ENCODE measurements at regions not wholly inside any gene's neighbourhood (a gene's known extent, or its start where the extent isn't known, plus 50 kb on each side); places are given as distances from the start of the nearest gene placed in this dataset.
A peak's percentile ranks its signal among the peaks of the same experiment; 100 is the strongest.

DNA sequence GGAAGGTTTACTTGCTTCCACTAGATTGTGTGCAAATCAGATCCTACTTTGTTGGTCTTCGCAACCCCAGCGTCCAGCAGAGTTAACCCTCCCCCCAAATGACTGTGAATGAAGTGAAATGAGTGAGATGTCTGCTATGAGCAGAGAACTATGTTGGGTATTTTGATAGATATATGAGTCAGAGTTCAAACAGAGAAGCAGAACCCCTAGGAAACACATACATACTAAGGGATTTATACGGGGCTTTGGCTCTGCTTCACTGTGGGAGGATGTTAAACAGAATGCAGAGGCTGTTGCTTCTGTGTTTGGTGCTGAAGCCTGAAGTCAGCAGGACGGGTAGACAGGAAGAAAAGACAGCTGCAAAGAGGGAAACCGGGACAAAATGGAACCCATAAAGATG is 197.0 kb downstream of the MZT1 start:
- DNase-seq (ENCODE audit: low read depth) = no peak

DNA sequence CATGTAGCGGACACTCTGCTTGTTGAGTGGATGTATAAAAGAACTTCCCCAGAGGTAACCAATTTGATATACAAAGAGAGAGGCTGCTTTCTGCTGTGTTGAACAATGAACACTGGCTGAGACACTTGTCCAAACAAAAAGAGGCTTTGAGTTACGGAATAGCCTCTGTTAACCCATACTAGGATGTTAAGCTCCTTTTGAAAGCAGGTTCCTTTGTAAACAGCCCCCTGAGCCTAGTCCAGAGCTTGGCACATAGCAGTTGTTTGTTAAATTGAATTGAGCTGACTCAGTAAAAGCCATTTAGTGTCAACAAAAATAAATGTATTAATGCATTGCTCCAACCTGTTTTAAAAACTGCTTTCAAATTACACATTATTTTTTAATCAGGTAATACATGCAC is 200.1 kb downstream of the MZT1 start:
- no peak for DNase-seq (ENCODE audit: low read depth)

DNA sequence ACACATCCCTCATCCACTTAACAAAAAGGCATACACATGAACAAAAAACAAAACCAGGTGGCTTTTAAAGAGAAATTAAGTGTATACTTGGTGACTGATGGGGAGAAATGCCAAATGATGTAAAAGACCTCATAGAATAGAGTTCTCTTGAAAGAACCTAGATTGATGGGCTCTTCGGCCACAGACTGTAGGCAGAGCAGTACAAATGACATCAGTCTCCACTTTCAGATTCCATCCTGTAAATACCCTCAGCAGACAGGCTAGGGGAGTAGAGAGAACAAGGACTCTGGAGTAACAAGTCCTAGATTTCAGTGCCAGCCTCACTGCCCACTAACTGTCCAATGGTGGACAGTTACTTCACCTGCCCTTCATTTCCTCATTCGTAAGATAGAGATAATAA is 203.8 kb downstream of the MZT1 start:
- DNase-seq (ENCODE audit: low read depth) = no peak

DNA sequence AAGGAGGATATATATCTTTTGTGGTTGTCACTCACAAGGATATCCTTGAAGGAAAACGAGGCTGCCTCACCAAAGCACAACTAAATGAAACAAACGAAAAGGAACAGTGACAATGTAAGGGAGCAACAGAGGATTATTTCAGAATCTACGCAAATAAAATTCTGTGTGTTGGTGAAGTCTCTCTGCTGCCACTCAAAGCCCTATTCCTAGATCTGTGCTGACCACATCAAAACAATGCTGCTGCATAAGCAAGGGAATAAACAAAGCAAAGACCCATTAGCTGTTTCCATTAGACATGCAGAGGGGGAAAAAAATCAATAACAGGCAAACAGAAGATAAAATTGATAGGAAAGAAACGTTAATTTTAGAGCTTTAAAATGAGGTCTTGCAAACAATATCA is 204.4 kb downstream of the MZT1 start:
- no peak for DNase-seq (ENCODE audit: low read depth)

DNA sequence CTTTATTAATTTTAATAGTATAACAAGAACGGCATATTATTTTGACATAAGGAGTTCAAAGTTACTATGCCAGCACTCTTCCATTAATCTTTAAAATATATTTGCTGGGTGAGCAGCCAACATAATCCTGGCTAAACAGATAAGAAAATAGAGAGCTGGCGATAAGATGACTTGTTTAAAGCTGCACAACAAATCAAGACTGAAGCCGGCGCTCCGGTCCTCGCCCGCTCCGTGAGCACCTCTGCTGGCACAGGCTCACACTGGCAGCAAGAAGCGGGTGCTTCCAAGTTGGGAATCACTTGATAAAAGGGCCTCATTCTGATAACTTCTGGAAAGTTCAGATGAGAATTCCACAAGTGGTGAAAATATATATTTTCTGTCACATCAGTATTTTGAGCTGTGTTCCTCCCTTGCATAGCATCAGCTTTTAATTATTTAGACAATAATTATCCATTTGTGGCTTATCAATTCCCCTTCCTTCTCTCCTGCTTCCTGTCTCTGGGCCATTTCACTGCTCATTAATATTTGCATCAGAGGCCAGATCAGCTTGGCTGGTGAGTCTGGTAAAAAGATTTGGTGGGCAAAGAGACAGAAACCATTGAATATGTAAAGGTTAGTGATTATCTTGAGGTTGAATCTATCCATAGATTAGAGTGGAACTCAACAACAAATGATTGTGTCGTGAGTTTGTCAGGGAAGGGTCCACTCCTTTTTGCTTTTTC is 205.3 kb downstream of the MZT1 start:
- DNase-seq (ENCODE audit: low read depth) = no peak

DNA sequence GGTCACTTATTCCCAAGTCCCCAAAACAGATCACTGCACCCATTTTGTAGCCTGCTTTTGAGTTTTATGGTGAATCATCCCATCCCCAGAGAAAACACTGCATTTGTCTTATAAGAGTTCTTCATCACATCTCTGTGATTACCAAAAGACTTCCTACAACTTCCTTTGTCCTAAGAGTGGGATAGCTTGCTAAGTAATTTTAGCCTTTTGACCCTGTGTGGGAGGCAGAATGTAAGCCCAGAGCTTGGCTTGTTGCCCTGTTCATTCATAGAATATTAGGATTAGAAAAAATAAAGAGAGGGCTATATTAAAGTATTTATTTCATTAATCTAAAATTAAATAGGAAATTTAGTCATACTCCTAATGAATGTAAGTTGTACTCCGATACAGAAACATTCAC is 213.3 kb downstream of the MZT1 start:
- DNase-seq (ENCODE audit: low read depth) = no peak

DNA sequence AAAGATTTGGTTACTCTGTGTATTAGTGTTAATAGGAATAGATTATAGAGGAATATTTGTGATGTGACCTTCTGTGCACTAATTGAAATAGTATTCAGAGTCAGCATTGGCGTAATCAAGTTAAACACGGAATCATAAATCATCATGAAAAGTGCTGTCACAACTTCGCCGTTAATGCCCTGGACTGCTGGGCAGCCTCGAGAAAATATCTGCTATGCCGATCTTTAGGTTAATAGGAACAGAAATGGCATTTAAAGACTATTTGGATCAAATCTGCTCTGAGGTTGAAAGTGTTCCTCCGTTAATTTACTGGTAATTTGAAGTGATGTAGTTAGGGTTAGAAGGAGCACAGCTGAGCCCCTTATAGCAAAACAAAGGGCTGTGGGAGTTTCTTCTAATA is 219.0 kb downstream of the MZT1 start:
- no peak for DNase-seq (ENCODE audit: low read depth)

DNA sequence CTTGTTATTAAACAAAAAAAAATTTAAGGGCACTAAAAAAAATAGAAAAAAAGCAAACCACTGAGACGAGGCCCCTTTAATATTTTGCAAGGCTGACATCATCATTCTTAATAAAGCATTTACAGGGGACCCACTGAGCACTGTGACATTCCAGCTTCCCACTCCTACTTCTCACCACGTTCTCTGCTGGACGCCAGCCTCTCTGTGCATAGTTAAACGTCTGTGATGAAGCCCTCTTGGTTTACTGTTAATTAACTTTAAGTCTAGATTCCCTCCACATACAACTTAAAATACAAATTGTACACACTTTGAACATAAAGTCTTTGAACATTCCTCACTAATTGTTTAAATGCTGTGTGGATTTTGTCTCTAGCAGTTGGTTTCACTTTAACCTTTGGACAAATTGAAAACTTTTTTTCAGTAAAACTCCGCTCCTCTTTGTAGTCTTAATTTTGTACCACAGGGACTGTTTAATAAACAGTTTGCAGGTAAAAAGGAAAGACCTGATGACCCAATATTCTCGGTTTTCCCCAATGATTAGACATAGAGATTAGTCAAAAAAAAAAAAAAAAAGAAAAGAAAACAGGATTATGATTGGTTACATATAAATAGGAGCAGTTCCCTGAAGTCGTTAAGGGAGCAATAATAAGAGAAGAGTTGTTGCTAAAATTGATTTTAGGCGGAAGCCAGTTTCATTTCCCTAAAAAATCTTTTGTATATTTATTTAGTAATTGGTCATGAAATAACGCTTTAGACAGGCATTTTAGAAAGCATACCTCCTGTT is 219.8 kb downstream of the MZT1 start:
- no peak for DNase-seq (ENCODE audit: low read depth)

DNA sequence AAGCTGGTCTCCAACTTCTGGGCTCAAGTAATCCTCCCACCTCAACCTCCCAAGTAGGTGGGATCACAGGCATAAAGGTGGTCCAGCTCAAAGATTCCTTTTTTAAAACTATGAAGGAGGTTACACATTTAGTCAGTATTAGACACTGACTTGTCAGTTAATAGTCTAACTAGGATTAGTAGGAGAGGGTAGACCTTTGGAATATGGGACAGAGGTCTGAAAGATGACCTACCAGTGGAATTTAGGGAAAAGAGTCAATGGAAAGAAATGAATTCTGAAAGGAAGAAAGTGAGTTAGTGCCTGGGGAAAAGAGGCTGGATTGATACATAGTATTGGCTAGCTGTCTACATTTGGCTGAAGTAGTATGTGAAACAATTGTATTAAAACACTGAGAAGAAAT is 220.7 kb downstream of the MZT1 start:
- DNase-seq (ENCODE audit: low read depth) = no peak

DNA sequence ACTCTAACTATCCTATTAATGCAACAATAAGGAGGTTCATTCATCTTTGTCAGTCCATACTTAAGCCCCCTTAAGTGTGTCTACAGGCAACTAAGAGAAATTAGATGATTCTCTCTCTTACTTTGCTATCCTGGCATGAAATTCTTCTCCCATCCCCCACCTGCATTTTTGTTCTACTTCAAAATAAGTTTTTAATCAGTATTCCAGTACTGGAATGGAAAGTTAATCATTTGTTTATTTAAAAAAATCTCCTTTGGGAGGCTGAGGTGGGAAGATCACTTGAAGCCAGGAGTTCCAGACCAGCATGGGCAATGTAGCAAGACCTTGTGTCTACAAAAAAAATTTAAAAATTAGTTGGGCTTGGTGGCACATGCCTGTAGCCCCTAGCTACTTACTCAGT is 222.1 kb downstream of the MZT1 start:
- DNase-seq (ENCODE audit: low read depth) = peak; percentile 1

DNA sequence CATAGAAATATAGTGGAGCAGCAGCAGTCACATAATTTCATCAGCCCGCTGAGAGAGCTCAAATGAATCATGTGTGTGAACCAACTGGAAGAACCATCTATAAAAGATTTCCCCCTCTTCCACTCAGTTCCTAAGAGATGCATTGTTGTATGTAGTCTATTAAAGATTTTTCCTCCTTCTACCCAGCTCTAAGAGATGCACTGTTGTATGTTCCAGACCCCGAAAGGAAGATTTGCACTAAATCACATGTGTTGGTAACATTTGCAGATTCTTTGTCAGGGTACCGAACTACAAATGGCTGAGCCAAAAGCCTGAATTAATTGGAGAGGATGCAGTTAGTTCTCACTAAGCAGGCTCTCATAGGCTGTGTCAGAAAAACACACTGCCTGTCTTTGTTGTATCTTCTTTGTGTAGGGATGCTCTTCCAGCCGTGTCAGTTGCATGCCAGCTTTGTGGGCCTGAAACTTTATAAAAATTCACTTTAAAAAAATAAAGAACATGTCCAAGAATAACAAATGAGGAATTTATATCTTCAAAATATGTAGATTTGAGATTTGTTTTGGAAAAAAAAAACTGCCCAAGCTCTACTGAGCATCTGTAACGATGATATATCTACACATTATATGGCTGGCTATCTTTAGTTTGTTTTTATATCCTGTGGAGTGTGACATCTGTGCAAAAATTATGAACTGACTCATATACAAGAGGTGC is 223.1 kb downstream of the MZT1 start:
- peak; percentile 46 for DNase-seq (ENCODE audit: low read depth)

DNA sequence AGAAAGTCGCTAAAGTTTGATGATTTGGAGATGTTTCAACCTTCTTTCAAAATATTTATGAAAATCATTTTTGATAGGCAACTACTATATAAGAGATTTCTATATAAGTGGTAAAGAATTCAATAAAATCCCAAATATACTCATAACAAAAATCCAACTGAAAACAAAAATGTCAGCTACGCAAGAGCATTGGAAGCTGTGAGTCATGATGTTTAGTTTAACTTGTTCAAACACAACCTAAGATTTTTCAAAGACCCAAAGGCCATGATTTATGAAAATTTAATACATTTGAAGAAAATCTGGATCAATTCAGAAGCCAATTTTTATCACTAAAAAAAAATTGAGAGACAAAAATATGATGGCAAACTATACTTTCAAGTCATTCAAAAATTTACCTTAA is 226.6 kb downstream of the MZT1 start:
- DNase-seq (ENCODE audit: low read depth) = no peak

DNA sequence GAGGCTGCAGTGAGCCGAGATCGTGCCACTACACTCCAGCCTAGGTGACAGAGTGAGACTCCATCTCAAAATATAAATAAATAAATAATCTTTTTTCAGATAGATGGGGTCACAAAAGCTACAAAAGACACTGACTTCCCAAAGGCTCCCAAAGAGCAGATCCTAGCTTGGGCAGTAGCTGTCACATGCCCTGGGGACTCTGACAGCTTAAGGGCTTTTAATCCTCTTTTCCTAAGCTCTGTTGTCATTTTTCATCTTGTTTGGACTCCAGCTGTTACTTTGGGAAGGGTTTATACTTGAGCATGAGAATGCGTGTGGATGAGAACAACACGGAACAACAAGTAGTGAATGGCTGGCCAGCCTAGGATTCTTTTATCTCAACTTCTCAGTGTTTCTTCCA is 231.7 kb downstream of the MZT1 start:
- no peak for DNase-seq (ENCODE audit: low read depth)

DNA sequence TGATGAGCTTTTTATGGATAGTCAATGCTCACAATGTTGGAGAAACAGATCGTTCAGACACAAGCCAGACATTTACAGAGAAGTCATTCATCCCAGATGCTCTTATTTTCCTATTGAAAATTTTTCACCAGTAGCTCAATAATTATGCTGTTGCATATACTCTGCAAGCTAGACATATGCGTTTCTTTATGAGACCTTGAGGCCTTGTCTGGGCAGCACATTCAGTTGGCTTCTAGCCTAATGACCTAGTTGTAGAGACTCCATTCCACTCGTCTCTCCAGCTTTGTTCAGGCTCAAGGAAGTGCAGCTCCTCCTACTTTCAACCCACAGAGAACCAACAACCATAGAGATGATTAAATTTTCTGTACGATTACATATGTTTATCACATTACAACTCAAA is 237.7 kb downstream of the MZT1 start:
- no peak for DNase-seq (ENCODE audit: low read depth)

DNA sequence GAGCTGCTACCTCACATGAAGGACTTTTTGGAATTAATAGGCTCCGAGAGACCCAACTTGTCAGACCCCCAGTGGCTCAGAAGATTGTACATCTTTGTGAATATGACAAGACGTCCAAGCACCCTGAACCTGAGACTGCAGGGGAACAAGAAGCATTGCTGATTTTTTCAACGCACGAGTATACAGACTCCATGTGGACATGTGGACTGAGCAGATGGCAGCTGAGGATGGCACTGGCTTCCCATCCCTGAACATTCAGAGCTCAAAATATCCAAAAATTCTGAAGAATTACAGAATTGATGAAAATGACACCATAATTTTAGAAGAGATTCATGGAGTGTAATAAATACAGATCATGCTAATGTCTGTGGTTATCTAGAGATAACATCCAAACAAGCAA is 254.1 kb downstream of the MZT1 start:
- no peak for DNase-seq (ENCODE audit: low read depth)

DNA sequence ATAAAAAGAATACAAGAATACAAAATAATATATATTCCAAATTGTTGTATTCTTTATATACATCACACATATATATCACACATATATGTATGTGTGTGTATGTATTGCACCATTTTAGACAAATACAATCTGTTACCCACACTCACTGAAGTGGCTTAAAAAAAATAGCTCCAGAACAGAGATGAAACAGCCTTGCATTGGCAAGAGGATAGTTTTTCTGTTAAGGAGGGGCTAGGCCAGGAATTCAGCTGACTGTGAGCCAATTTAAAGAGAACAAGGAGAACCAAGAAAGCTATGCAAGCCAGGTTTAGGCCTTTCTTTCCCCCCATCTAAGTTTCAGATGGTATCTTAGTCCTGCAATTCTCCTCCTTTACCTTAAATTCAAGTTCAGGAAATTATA is 257.5 kb downstream of the MZT1 start:
- no peak for DNase-seq (ENCODE audit: low read depth)

DNA sequence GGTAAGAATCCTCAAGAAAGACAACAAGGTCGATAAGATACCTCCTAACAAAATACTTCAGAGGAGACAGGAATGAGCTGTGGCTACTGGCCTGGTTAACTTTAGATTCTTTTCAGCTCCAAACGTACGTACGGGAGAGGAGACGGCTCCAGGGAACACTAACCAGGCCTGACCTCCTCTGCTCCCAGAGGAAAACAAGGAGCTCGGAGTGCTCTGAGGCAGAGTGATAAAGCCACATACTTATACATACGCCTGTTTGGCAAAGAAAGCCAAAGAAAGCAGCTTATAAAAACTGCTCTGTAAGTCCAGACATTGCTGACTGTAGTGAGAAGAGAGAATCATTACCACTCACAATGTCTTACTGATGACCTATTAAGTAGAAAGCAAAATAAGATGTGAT is 263.9 kb downstream of the MZT1 start:
- DNase-seq (ENCODE audit: low read depth) = no peak

DNA sequence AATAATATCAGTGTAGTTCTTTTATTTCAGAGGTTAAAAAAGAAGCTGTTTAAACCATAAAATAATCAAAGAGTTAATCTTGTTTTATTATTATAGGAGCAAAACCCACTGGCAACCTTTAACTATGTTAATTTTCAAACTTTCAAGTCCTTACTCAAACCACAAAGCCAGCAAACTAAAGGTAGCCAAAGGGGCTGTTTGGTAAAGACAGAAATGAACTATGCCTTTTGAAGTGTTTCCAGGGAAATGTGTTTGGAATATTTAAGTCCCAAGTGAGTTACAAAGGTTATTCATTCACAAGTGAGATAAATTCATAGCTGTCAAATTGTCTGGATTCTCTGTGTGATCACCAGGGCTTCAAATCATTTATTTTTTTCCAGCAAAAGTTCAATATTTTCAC is 264.7 kb downstream of the MZT1 start:
- DNase-seq (ENCODE audit: low read depth) = no peak

DNA sequence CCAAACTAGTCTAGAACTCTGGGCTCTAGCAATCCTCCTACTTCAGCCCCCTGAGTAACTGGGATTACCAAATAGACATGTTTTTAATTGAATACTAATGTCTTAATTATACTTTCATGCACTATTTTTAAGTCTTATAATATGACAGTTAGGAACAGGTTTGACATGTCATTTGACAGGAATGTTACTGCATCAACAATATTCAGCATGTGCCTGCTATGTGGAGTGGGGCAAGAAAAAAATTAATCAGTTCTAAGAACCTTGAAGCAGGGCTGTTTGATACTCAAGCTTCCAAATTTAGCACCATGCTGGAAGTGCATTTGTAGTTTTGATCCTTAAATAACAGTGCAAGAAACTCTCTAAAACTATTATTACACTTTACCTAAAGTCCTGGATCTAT is 265.3 kb downstream of the MZT1 start:
- no peak for DNase-seq (ENCODE audit: low read depth)

DNA sequence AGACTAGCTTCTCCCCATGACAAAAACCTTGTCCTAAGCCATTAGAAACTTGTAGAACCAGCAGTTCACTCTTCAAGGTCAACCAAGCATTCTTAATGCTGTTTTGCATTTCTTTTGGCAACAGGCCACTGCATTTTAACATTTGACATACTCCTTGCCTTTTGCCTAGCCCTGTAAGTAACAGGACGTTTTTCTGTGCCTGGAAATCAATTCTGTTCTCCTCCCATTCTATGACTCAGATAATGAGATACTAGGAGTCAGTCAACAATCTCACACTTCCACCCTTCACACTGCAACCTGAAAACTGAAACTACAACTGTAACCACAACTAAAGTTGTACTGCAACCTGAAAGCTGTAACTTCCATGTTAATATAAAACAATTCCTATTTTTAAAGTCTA is 268.7 kb downstream of the MZT1 start:
- no peak for DNase-seq (ENCODE audit: low read depth)

DNA sequence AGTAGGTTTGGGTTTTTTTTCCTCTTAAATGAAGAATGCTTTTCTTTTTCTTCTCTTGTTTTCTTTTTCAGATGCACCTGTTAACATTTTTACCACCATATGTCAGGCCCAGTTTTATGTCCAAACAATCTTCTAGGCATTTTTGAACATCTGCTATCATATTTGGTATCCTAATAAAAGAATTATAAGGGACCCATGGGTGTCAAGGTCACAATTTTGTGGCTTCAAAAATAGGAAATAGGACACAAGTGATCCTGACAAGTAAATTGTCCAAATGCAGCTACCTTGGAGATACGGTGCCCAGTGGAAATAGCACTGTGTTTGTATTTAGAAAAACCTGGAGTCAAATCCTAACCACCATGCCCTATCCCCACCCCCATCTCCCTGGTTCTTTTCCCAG is 270.3 kb downstream of the MZT1 start:
- no peak for DNase-seq (ENCODE audit: low read depth)

DNA sequence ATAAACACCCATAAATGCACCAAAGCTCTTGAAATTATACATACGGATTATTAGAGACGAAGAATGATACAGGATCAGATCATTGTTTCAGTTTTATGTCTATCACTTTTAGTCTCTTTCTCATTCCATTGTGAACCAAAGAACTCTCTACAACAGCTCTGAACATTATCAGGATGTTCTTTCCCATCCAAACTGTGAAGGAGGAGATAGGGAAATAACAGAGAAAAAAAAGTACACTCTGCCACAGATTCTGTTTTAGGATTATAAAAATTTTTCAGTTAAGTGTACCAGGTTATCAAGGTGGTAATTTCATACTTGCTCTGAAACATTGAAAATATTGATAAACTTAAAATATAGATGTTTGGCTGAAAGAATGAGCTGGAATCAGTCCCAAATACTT is 270.9 kb downstream of the MZT1 start:
- DNase-seq (ENCODE audit: low read depth) = no peak

DNA sequence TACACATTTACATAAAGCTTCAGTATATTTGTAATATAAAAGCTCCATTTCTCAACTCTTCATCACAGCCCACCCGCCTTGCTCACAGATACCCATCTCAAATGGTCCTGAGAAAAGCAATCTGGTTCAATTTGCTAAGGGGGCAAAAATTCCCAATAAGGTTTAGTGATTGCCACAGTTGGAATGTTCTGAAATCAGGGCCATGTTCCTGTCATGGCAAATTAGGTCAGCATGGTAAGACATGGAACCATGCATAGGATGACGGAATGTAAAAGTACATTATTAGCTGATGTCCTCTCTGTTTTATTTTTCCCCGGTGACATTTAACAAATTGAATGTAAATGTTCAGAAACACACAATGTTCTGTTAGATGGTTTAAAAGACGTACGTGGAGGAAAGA is 274.3 kb downstream of the MZT1 start:
- DNase-seq (ENCODE audit: low read depth) = no peak

All from fibroblast of gingiva (primary cell).